Daoy (cell line): ENCODE measurements at regions not wholly inside any gene's neighbourhood (a gene's known extent, or its start where the extent isn't known, plus 50 kb on each side); places are given as distances from the start of the nearest gene placed in this dataset.

Source experiments
- DNase-seq: peaks from one replicate; pipeline ENCODE4 v3.0.0-alpha.2; 2015; ENCODE audit warnings: low read depth

DNA sequence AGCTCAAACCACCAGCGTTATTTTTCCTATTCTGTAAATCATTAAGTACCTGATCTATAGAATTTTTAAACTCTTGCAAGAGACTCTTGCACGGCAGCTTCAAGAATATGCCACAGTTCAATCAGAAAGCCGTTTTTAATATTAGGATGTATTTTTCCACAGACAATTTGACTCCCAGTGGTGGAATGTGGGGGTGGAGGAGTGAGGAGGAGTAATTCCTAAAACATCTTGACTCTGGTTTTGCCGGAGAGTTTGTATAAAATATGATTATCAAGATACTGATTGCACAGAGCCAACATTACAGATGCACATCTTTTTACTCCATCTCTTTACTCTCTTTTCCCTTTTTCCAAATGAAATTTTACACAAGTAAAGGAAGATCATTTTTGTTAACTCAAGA lies 288.3 kb downstream of the ENC1 start:
- no peak for DNase-seq

- no peak for DNase-seq
Measured at GRCh38 chr5:74342948-74343682, 297.4 kb downstream of the ENC1 start.

DNA sequence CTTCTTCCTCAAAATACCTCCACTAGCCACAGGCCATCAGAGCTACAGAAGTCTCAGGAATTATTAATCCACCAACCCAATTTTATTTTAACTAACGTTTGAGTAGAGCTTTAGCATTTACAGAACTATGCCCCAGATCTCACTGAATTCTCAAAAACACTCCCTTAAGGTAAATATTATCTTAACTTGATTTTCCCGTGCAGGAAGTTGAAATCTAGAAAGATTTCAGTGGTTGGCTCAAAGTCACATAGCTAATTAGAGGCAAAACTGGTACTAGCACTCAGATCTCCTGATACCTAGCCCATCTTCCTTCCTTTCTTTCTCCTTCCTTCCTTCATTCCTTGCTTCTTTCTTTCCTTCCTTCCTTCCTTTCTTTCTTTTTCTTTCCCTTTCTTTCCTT lies 298.3 kb downstream of the ENC1 start:
- DNase-seq, result no peak

- no peak for DNase-seq
Measured at GRCh38 chr5:74341221-74341620, 299.3 kb downstream of the ENC1 start.

- no peak for DNase-seq
Measured at GRCh38 chr5:74340476-74340875, 300.1 kb downstream of the ENC1 start.

- DNase-seq, result no peak
Measured at GRCh38 chr5:74337984-74338310, 302.6 kb downstream of the ENC1 start.

- no peak for DNase-seq
Measured at GRCh38 chr5:74337254-74337983, 303.1 kb downstream of the ENC1 start.

- DNase-seq, result peak; percentile 23
Measured at GRCh38 chr5:74336297-74336696, 304.2 kb downstream of the ENC1 start.

GRCh38 chr5:74334762-74335384 lies 305.7 kb downstream of the ENC1 start:
- DNase-seq, result no peak

- no peak for DNase-seq
Measured at GRCh38 chr5:74334062-74334761, 306.3 kb downstream of the ENC1 start.

- DNase-seq, result no peak
Measured at GRCh38 chr5:74333430-74333829, 307.1 kb downstream of the ENC1 start.

- DNase-seq, result no peak
Measured at GRCh38 chr5:74332682-74333081, 307.8 kb downstream of the ENC1 start.

- DNase-seq, result no peak
Measured at GRCh38 chr5:74332006-74332405, 308.5 kb downstream of the ENC1 start.

DNA sequence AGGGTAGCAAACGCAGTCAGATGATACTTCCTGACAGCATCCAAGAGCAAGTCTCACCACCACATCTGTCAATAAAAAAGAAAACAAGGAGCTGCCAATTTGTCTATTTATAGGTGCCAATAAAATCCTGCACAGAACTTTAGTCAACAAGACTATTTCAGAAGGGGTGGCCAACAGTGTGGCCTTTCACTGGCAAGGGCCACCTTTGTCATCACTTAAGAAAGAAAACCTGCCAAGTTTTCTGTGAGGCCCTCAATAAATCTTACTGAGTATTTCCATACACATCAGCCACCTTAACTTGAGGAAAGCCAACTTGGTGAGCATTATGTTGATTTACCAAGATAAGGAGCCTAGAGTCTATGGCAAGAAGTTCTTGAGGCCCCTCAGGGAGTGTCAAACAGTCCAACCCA lies 312.3 kb downstream of the ENC1 start:
- no peak for DNase-seq

GRCh38 chr5:74327339-74327685 lies 313.2 kb downstream of the ENC1 start:
- no peak for DNase-seq

DNA sequence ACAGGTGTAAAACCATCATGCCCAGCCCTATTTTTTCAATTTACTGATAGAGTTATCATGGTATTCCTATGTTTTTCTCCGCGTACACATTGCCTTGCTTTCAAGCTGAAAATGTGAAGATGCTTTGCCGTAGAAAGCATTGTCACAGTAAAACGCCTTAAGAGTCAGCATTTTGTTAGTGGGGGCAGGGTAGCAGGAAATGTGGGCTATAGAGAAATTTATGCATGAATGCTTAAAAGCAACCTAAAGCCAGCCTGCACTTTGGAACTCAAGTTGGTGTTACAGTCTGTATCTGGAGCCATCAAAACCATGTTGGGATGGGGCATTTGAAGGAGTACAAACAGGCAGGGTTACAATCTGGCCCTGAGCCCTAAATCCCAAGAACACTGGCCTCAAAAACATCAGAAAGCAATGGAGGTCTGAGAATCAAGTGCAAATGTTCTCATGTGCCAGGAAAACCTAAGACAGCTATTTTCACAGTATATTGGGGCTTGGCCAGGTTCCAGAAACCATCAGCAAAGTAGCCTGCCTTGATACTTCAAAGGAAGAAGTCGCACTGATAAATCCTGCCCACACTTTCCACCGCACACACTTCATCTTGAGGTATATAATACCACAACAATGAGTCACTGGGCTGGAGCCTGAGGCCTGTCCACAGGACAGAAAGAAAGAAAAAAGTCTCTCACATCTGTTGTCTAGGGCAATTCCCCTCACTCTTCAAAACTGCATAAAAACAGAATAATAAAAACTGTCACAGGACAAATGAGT lies 313.8 kb downstream of the ENC1 start:
- peak; percentile 97 for DNase-seq

DNA sequence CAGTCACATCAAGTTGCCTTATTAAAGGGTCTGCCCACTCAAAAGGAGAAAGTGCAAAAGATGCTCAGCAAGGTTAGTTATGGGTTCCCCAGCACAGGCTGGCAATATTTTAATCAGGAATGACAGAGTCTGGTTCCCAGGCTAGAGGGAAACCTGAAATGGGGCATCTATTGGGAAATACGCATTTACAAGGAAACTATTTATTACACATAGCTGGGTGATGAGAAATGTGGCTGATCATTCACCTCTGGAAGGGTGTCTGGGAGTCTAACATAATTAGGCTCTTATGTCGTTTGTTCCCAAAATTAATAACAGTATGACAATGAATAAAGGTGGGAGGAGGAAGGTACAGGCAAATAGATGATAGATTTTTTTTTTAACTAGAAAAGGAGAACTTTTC lies 314.7 kb downstream of the ENC1 start:
- DNase-seq, result no peak

DNA sequence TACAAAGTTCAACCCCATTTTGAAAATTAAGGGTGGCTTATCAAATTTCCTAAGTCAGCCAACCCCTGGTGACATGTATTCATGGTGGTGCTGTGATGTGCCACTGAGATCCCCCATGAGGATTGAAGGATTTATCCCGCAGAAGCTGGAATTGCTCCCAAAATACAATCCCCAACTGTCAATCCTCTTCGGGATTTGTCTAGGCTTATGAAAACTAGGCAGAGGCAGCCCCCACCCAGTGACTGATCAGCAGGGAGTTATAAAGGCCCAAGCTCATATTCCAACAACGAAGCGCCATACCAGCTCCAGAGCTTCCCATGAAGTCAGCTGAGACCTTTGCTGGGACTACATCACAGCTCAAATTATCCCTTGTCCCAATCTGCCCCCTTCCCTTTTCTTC lies 316.0 kb downstream of the ENC1 start:
- no peak for DNase-seq

DNA sequence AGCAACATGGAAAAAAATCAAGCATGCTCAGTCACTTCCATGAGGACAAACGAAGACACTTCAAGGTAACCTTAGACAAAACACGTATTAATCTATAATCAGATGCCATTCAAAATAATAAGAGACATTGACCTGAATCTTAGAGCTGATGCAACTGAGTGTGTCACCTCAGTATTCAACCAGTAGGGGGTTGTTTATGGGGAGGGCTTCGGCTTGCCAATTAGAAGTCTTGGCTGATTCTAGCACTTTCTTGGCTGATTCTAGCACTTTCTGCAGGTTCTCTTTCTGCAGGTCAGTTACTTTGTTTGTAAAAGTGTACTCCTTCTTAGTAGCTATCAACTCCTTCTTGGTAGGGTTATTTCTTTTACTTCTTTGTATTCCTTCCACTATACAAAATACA lies 317.6 kb downstream of the ENC1 start:
- no peak for DNase-seq

GRCh38 chr5:74322191-74322590 lies 318.3 kb downstream of the ENC1 start:
- no peak for DNase-seq

GRCh38 chr5:74321326-74321725 lies 319.2 kb downstream of the ENC1 start:
- DNase-seq, result no peak

- DNase-seq, result no peak
Measured at GRCh38 chr5:74320526-74320925, 320.0 kb downstream of the ENC1 start.
